ENCODE measurements at regions not wholly inside any gene's neighbourhood (a gene's known extent, or its start where the extent isn't known, plus 50 kb on each side); places are given as distances from the start of the nearest gene placed in this dataset.

- TF ChIP-seq EZH2 (IDR thresholded peaks at IDR 0.05; ENCODE audit: low read depth), result no peak
- no peak for TF ChIP-seq CTCF (conservative IDR thresholded peaks at IDR 0.05)
- POLR2A ChIA-PET (ENCODE audit: unreplicated experiment), result no interaction called here
- Histone ChIP-seq H3K36me3 (ENCODE audit: low read depth) (no peaks in the 10 kb centered on the region), H3K27me3 (ENCODE audit: insufficient read depth, low read depth) (no peaks in the 10 kb centered on the region), H3K9me3 (ENCODE audit: insufficient read depth, low read depth) (no peaks in the 10 kb centered on the region), H3F3A (ENCODE audit: insufficient read depth, low read depth) (no peaks in the 10 kb centered on the region), H3K4me1 (replicated peaks; ENCODE audit: insufficient read depth) (no peaks in the 10 kb centered on the region), H2AFZ (no peak overlapping the region), H3K79me2 (ENCODE audit: low read depth) (no peaks in the 10 kb centered on the region), H3K4me2 (no peak overlapping the region), H3K4me3 (no peak overlapping the region), H3K27ac (no peak overlapping the region), H3K9me2 (ENCODE audit: insufficient read depth) (no peaks in the 10 kb centered on the region), H4K20me1 (ENCODE audit: insufficient read depth) (no peaks in the 10 kb centered on the region)
- no TSS peak for BruUV-seq (replicated peaks)
- CTCF ChIA-PET, result no interaction called here
- intact Hi-C loops (cut with micrococcal nuclease; ENCODE audit: unreplicated experiment), result no loop called here
- DNase-seq, result no peak
These were observed 743.3 kb upstream of the PTPRD start for GRCh38 chr9:11356067-11356466.

DNA sequence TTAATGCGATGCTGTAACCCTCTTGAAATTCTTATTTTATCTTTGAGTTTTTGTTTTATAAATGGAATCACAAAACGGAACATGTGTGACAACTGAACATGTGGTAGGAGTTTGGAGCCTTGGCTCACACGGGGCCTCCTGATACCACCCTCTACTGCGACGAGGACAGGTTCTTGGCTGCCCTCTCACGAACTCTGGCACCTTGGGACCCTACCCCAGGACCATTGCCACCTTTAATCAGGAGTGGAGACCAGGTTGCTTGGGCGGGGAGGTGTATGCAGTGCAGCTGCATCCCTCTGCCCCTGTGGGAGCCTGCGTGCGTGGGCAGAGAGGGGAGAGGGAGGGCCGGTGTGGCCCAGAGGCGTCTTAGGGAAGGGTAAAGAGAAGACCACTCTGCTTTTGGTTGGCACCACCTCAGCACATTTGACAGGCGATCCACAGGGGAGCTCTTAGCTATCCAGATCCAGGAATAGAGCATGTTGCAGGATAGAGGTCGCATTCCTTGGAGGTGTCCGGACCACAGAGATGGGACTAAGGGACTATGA lies 753.9 kb upstream of the PTPRD start:
- Histone ChIP-seq H3K79me2 (ENCODE audit: low read depth) (no peaks in the 10 kb centered on the region), H4K20me1 (ENCODE audit: insufficient read depth) (no peaks in the 10 kb centered on the region), H3F3A (ENCODE audit: insufficient read depth, low read depth) (no peaks in the 10 kb centered on the region), H3K9me2 (ENCODE audit: insufficient read depth) (no peaks in the 10 kb centered on the region), H3K9me3 (ENCODE audit: insufficient read depth, low read depth) (no peaks in the 10 kb centered on the region), H2AFZ (no peak overlapping the region), H3K4me3 (no peak overlapping the region), H3K4me1 (replicated peaks; ENCODE audit: insufficient read depth) (no peaks in the 10 kb centered on the region), H3K36me3 (ENCODE audit: low read depth) (no peaks in the 10 kb centered on the region), H3K4me2 (no peak overlapping the region), H3K27me3 (ENCODE audit: insufficient read depth, low read depth) (no peaks in the 10 kb centered on the region), H3K27ac (no peak overlapping the region)
- TF ChIP-seq EZH2 (IDR thresholded peaks at IDR 0.05; ENCODE audit: low read depth) (no peak), CTCF (conservative IDR thresholded peaks at IDR 0.05) (no peak)
- ChIA-PET CTCF (no interaction called here), POLR2A (ENCODE audit: unreplicated experiment) (no interaction called here)
- intact Hi-C loops (cut with micrococcal nuclease; ENCODE audit: unreplicated experiment), result no loop called here
- no TSS peak for BruUV-seq (replicated peaks)
- no peak for DNase-seq

DNA sequence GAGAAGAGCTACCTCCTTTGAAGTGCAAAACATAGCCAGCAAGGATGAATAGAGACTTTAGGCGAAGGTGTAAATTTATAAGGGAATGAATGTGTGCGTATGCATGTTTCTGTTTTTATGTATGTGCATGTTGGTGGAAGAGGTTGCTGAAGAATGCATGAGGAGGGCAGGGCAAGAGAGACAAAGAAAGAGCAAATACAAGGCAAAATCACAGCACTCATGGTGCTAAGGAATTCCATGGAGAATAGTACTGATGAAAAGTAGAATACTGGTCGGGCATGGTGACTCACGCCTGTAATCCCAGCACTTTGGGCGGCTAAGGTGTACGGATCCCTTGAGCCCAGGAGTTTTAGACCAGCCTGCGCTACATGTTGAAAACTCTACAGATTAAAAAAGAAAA lies 762.1 kb upstream of the PTPRD start:
- TF ChIP-seq CTCF (conservative IDR thresholded peaks at IDR 0.05), result no peak
- H3K27me3 ChIP-seq (ENCODE audit: insufficient read depth, low read depth), result no peaks in the 10 kb centered on the region
- no peak overlapping the region for H3K4me3 ChIP-seq
- no peaks in the 10 kb centered on the region for H3K36me3 ChIP-seq (ENCODE audit: low read depth)
- H3K79me2 ChIP-seq (ENCODE audit: low read depth), result no peaks in the 10 kb centered on the region
- BruUV-seq (replicated peaks), result no TSS peak
- no peak for DNase-seq
- H3K4me1 ChIP-seq (replicated peaks; ENCODE audit: insufficient read depth), result no peaks in the 10 kb centered on the region
- H4K20me1 ChIP-seq (ENCODE audit: insufficient read depth), result no peaks in the 10 kb centered on the region
- no peaks in the 10 kb centered on the region for H3K9me3 ChIP-seq (ENCODE audit: insufficient read depth, low read depth)
- no peak overlapping the region for H3K4me2 ChIP-seq
- no peaks in the 10 kb centered on the region for H3F3A ChIP-seq (ENCODE audit: insufficient read depth, low read depth)
- H3K9me2 ChIP-seq (ENCODE audit: insufficient read depth), result no peaks in the 10 kb centered on the region
- ChIA-PET CTCF (no interaction called here), POLR2A (ENCODE audit: unreplicated experiment) (no interaction called here)
- H2AFZ ChIP-seq, result no peak overlapping the region
- intact Hi-C loops (cut with micrococcal nuclease; ENCODE audit: unreplicated experiment), result no loop called here
- H3K27ac ChIP-seq, result no peak overlapping the region

Data from PC-9 (cell line).